ENCODE measurements at regions not wholly inside any gene's neighbourhood (a gene's known extent, or its start where the extent isn't known, plus 50 kb on each side); places are given as distances from the start of the nearest gene placed in this dataset.

GRCh38 chr5:174433098-174433497 lies 291.3 kb upstream of the MSX2 start:
- no TSS peak for BruUV-seq (replicated peaks)
- ChIA-PET POLR2A (interaction anchor here (0.6 kb wide), 1 partner anchor 124 kb away, joined by 3 read pairs; no protein-coding TSS in a partner anchor), CTCF (ENCODE audit: unreplicated experiment) (no interaction called here)
- Histone ChIP-seq H3K4me2 (ENCODE audit: low read length) (no peak overlapping the region), H3K79me2 (ENCODE audit: insufficient read depth, low read depth, low read length) (no peaks in the 10 kb centered on the region), H3K9me3 (ENCODE audit: low read length) (no peaks in the 10 kb centered on the region), H3K9me2 (ENCODE audit: insufficient read depth, low read length) (no peaks in the 10 kb centered on the region), H2AFZ (ENCODE audit: low read length) (no peak overlapping the region), H3K27ac (ENCODE audit: low read depth, low read length, poor library complexity, severe bottlenecking) (no peak overlapping the region), H3K4me1 (ENCODE audit: insufficient read depth, low read length, poor library complexity, severe bottlenecking) (no peaks in the 10 kb centered on the region), H3K36me3 (ENCODE audit: insufficient read depth, low read length) (no peaks in the 10 kb centered on the region), H3K4me3 (ENCODE audit: low read depth, low read length, poor library complexity, severe bottlenecking) (no peak overlapping the region), H4K20me1 (ENCODE audit: insufficient read depth, low read length) (no peaks in the 10 kb centered on the region)
- TF ChIP-seq, protein P1, sequence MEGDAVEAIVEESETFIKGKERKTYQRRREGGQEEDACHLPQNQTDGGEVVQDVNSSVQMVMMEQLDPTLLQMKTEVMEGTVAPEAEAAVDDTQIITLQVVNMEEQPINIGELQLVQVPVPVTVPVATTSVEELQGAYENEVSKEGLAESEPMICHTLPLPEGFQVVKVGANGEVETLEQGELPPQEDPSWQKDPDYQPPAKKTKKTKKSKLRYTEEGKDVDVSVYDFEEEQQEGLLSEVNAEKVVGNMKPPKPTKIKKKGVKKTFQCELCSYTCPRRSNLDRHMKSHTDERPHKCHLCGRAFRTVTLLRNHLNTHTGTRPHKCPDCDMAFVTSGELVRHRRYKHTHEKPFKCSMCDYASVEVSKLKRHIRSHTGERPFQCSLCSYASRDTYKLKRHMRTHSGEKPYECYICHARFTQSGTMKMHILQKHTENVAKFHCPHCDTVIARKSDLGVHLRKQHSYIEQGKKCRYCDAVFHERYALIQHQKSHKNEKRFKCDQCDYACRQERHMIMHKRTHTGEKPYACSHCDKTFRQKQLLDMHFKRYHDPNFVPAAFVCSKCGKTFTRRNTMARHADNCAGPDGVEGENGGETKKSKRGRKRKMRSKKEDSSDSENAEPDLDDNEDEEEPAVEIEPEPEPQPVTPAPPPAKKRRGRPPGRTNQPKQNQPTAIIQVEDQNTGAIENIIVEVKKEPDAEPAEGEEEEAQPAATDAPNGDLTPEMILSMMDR (conservative IDR thresholded peaks at IDR 0.05; ENCODE audit: low read length) = no peak
- no peak for TF ChIP-seq EZH2phosphoT487 (IDR thresholded peaks at IDR 0.05; ENCODE audit: borderline replicate concordance, low read depth, low read length)
- intact Hi-C loops (cut with micrococcal nuclease; ENCODE audit: unreplicated experiment) = no loop called here
- no peak for DNase-seq (ENCODE audit: low spot score)

GRCh38 chr5:174436750-174437149 lies 287.6 kb upstream of the MSX2 start:
- Histone ChIP-seq H3K27ac (ENCODE audit: low read depth, low read length, poor library complexity, severe bottlenecking) (no peak overlapping the region), H3K36me3 (ENCODE audit: insufficient read depth, low read length) (no peaks in the 10 kb centered on the region), H3K4me1 (ENCODE audit: insufficient read depth, low read length, poor library complexity, severe bottlenecking) (no peaks in the 10 kb centered on the region), H3K4me2 (ENCODE audit: low read length) (no peak overlapping the region), H3K79me2 (ENCODE audit: insufficient read depth, low read depth, low read length) (no peaks in the 10 kb centered on the region), H3K4me3 (ENCODE audit: low read depth, low read length, poor library complexity, severe bottlenecking) (no peak overlapping the region), H2AFZ (ENCODE audit: low read length) (no peak overlapping the region), H4K20me1 (ENCODE audit: insufficient read depth, low read length) (no peaks in the 10 kb centered on the region), H3K9me2 (ENCODE audit: insufficient read depth, low read length) (no peaks in the 10 kb centered on the region), H3K9me3 (ENCODE audit: low read length) (no peaks in the 10 kb centered on the region)
- ChIA-PET POLR2A (no interaction called here), CTCF (ENCODE audit: unreplicated experiment) (no interaction called here)
- TF ChIP-seq, protein P1 (conservative IDR thresholded peaks at IDR 0.05; ENCODE audit: low read length) = no peak
- no peak for TF ChIP-seq EZH2phosphoT487 (IDR thresholded peaks at IDR 0.05; ENCODE audit: borderline replicate concordance, low read depth, low read length)
- BruUV-seq (replicated peaks) = no TSS peak
- intact Hi-C loops (cut with micrococcal nuclease; ENCODE audit: unreplicated experiment) = no loop called here
- no peak for DNase-seq (ENCODE audit: low spot score)

DNA sequence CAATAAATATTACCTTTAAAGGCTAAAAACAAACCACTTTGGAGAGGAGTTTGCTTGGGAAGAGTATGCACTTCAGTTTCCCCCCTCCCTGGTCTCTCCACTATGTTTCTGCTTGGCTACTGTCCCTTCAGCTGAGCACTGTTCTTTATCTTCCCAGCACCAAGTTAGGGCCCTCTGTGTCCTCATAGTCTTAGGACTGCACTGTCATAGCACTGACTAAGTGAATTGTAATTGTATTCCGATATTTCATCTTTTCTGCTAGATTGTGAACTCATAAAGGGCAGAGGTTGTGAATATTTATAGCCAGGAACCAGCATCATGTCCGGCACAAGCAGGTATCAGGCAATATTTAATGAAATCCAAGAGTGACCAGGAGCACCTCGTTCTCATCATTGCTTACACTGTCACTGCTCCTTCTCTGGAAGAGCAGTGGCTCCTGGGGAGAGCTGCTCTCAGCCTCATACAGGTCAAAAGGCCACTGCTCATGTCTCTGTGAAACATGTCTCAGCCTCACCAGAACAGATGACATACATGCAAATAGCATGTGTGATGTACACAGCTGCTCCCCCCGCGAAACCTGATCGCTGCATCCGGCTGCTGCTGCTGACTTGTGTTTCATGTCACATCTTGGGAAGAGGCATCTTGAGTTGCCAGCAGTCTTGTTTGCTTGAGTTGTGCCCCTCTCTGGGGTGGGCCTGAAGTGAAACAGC lies 279.7 kb upstream of the MSX2 start:
- TF ChIP-seq, protein P1 (conservative IDR thresholded peaks at IDR 0.05; ENCODE audit: low read length) = no peak
- no peak for TF ChIP-seq EZH2phosphoT487 (IDR thresholded peaks at IDR 0.05; ENCODE audit: borderline replicate concordance, low read depth, low read length)
- H3K9me2 ChIP-seq (ENCODE audit: insufficient read depth, low read length) = no peaks in the 10 kb centered on the region

More for the DNA sequence above, 279.7 kb upstream of the MSX2 start:
- Histone ChIP-seq H3K36me3 (ENCODE audit: insufficient read depth, low read length) (no peaks in the 10 kb centered on the region), H3K9me3 (ENCODE audit: low read length) (no peaks in the 10 kb centered on the region), H3K4me3 (ENCODE audit: low read depth, low read length, poor library complexity, severe bottlenecking) (no peak overlapping the region), H3K27ac (ENCODE audit: low read depth, low read length, poor library complexity, severe bottlenecking) (no peak overlapping the region), H4K20me1 (ENCODE audit: insufficient read depth, low read length) (no peaks in the 10 kb centered on the region), H3K79me2 (ENCODE audit: insufficient read depth, low read depth, low read length) (no peaks in the 10 kb centered on the region), H3K4me1 (ENCODE audit: insufficient read depth, low read length, poor library complexity, severe bottlenecking) (no peaks in the 10 kb centered on the region), H2AFZ (ENCODE audit: low read length) (no peak overlapping the region), H3K4me2 (ENCODE audit: low read length) (no peak overlapping the region)
- intact Hi-C loops (cut with micrococcal nuclease; ENCODE audit: unreplicated experiment) = no loop called here
- no TSS peak for BruUV-seq (replicated peaks)
- ChIA-PET POLR2A (no interaction called here), CTCF (ENCODE audit: unreplicated experiment) (no interaction called here)
- DNase-seq (ENCODE audit: low spot score) = no peak

All from OCI-LY7 (cell line).